Uterus (tissue), 2 donors: ENCODE measurements at regions not wholly inside any gene's neighbourhood (a gene's known extent, or its start where the extent isn't known, plus 50 kb on each side); places are given as distances from the start of the nearest gene placed in this dataset.

Experiments
- CTCF ChIP-seq, 4 experiments: fragments of 200-600 bp in 2 of 4; fragments of 450-650 bp in 2 of 4; sonication (generic) in 2 of 4; IDR thresholded peaks; one replicate each; pipeline ENCODE4 v1.5.1; 2016 to 2019; ENCODE audit warnings: antibody characterized with exemption in 4 of 4, mild to moderate bottlenecking in 2 of 4, moderate library complexity in 1 of 4
- POLR2A ChIP-seq, 2 donors: fragments of 450-650 bp; IDR thresholded peaks; one replicate each; pipeline ENCODE4 v1.6.1; 2016; ENCODE audit warnings: antibody characterized with exemption in 2 of 2, mild to moderate bottlenecking in 1 of 2, moderate library complexity in 1 of 2

GRCh38 chr11:113623114-113623513, 83.0 kb downstream of the TMPRSS5 start:
- no peak for TF ChIP-seq CTCF (IDR thresholded peaks at IDR 0.05)
- no peak for TF ChIP-seq POLR2A (IDR thresholded peaks at IDR 0.05)
